ENCODE measurements at regions not wholly inside any gene's neighbourhood (a gene's known extent, or its start where the extent isn't known, plus 50 kb on each side); places are given as distances from the start of the nearest gene placed in this dataset.
"Not testable (repeated sequence)": the region's sequence is repeated elsewhere in the genome, so short reads cannot be mapped to it uniquely, and the experiment has no call there.

DNA sequence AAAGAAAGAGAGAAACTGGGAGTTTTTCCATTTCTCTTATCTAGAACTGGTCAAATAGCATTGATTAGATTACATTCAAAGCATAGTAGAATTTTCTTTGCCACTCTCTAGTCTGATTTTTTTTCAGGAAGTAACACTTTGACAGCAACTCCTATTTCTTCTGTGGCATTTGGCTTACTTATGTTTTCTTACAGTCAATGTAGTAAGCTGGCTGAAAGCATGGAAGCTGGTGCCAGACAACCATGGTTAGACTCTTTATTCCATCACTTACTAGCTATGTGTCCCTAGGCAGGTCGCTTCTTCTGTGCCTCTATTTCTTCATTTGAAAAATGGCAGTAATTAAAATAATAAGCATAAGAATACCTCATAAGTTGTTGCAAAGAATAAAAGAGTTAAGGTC is 54.2 kb upstream of the OPRM1 start:
- DNase-seq: no peak

DNA sequence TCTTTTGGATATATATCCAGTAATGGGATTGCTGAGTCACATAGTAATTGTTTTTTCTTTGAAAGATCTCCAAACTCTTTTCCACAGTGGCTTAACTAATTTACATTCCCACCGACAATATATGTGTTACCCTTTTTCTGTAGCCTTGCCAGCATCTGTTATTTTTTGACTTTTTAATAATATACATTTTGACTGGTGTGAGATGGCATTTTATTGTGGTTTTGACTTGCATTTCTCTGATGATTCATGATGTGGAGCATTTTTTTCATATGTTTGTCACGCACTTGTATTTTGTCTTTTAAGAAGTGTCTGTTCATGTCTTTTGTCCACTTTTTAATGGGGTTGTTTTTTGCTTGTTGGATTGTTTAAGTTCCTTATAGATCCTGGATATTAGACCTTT is 58.9 kb upstream of the OPRM1 start:
- no peak for DNase-seq

DNA sequence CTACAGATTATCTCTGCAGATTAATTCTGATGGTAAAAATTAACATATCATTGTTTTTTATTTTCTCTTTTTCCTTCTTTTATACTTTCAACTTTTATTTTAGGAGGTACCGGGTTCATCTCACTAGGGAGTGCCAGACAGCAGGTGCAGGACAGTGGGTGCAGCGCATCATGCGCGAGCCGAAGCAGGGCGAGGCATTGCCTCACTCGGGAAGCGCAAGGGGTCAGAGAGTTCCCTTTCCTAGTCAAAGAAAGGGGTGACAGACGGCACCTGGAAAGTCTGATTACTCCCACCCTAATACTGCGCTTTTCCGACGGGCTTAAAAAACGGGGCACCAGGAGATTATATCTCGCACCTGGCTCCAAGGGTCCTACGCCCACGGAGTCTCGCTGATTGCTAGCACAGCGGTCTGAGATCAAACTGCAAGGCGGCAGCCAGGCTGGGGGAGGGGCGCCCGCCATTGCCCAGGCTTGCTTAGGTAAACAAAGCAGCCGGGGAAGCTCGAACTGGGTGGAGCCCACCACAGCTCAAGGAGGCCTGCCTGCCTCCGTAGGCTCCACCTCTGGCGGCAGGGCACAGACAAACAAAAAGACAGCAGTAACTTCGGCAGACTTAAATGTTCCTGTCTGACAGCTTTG is 60.0 kb upstream of the OPRM1 start:
- not testable (repeated sequence) for DNase-seq

DNA sequence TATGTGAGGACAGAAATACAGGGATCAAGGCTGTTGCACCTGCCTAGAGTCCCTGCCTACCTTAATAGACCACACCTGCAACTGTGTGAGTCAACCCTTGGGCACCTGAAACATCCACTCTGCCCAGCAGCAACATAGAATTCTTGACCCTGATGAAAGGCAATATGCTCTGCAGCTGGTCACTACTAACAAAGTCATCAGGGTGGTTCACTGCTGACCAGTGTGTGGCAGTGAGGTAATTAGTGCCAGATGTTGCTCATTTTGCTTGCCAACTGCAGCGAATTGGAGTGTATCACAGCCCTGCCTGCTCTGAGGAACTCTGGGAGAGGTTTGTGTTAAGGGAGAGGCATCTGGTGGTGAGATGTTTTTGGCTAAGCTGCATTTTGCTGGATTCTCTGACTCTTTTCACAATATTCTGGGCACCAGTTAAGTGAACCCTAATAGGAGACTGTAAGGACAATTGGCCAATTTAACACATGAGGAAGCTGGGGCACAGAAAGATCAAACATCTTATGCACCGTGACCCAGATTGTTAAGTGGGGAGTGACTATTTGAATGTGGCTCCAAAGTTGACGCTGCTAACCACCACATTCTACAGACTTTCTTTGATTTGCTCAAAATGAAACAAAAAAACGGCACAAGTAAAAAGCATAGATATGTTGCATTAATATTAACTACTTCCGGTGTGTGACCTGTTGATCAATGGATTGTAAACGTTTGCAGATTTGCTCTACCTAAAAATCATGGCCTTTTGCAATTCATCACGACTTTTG is 61.9 kb upstream of the OPRM1 start:
- no peak for DNase-seq

DNA sequence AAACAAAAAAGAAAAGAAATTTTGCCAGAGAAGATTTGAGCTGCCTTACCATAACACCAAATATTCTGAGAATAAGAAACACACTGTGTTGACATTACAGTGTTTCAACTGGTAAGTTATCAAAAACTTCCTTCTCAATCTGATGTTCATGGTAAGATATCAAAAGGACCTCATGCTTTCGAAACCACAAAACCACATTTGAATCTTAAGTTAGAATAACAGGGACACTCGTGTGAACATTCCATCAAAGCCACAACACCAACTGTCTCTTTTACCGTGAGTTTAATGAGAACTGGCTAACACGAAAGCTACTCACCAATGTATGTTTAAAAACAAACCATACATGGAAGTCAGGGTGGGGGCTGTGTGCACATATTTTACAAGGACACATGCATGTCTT is 73.0 kb upstream of the OPRM1 start:
- no peak for DNase-seq

DNA sequence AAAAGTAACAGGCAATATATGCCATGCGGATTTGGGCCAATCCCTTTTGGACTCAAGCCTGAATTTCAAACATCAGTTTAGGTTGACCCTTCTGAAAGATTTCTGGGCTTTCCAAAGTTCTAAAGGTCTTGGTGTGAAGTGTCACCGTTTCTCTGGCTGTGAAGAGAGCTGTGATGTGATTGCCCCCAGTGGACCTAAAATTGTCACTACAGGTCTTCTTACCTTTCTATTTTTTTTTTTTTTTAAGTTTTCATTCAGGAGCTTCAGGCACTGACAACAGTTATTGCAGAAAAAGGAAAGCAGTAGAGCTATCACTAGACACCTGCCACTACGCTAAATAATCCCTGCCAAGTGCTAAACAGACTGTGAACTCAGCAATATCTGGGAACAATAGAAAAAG is 75.7 kb upstream of the OPRM1 start:
- no peak for DNase-seq

DNA sequence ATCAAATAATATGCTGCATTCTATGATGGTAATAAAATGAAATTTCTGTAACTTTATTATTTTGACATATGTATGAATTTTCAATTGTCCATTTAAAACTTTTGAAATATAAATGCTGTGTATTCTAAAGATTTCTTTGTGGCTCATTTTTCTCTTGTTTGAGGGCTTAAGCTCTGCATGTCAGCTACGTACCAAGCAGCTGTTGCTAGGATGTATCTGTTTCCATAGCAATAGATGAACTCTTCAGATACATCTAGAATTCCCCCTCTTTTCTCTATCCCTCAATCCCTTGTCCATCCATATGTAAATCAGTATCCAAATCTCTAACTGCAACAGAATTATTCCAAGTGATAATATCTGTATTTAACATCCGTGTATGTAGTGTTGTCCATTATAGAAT is 76.5 kb upstream of the OPRM1 start:
- DNase-seq: no peak

DNA sequence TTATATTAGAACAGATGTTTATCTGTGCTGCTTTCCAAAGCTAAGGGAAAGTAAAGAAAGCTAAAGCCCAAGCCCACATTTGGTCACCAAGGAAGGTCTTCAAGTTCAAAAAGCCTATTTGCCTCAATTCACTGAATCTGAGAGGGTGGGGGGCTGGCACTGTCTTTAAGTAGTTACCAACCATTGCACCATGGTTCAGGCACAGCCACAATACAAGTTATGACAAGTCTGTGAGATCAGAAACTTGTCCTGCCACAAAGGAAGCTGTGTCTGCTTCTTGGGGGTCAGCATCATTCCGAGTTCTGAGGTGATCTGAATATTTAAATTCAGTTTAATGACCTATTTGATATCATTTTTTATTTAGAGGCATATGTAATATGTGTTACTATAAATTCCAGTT is 78.3 kb upstream of the OPRM1 start:
- no peak for DNase-seq

DNA sequence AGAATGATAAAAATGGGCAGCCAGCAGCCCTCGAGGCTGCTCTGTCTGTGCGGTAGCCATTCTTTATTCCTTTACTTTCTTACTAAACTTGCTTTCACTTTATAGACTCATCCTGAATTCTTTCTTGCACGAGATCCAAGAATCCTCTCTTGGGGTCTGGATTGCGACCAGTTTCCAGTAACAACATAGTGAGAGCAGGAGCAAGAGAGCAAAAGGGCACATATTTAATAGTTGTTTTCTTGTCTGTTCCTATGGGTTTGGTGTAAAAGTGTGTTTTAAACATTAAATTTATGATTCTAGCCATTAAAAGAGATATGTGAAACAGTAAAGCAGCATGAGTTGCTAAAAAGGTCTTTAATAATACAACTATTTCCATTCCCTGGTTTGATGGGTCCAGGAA is 78.8 kb upstream of the OPRM1 start:
- DNase-seq: no peak

DNA sequence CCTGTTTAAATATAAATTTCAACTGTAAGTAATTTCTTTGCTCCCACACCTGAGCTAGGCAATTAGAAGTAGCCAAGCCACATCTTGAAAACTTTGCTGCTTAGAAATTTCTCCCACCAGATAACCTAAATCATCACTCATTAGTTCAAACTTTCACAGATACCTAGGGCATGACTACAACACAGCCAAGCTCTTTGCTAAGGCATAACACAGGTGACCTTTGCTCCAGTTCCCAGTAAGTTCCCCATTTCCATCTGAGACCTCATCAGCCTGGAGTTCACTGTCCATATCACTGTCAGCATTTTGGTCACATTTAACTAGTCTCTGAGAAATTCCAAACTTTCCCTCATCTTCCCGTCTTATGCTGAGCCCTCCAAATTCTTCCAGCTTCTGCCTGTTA is 79.8 kb upstream of the OPRM1 start:
- no peak for DNase-seq

DNA sequence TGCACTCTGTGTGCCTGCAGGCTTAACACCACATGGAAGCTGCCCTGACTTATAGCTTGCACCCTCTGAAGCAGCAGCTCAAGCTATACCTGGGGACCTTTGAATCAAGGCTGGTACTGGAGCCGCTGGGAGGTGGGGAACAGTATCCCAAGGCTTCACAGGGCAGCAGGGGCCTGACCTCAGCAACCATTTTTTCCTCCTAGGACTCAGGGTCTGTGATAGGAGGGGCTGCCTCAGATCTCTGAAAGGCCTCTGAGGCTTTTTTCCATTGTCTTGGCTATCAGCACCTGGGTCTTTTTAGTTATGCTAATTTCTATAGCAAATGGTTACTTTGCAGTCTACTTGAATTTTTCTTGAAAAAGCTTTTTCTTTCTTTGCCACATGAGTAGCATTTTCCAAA is 80.2 kb upstream of the OPRM1 start:
- no peak for DNase-seq

DNA sequence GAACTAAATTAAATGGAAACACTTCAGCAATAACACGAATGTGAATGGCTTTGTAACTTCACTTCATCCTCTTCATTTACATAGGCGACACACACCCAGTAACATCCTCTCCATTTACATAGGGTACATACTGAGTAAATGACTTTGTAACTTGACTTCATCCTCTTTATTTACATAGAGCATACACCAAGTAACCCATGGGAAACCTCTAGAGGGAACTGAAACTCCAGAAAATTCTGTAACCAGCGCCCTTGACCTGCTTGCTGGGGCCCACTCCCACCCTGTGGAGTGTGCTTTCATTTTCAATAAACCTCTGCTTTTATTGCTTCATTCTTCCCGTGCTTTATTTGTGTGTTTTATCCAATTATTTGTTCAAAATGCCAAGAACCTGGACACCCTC is 81.6 kb upstream of the OPRM1 start:
- no peak for DNase-seq

DNA sequence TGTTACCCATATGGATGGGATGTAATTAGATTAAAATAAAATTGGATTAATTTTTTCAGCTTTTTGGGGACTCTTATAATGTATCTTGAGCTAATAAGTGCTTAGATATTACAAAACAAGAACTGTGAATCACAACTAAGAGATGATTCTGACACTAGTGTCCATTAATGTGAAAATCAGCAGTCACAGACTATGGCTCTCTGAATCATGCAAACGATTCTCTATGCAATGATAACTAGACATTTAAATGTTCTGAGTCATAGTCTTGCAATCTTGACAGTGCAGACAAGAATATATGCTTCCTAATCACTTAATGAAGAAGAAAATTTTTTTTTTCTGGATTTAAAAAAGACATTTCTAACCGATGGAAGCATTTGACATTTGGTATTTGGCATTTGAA is 82.2 kb upstream of the OPRM1 start:
- DNase-seq: no peak

DNA sequence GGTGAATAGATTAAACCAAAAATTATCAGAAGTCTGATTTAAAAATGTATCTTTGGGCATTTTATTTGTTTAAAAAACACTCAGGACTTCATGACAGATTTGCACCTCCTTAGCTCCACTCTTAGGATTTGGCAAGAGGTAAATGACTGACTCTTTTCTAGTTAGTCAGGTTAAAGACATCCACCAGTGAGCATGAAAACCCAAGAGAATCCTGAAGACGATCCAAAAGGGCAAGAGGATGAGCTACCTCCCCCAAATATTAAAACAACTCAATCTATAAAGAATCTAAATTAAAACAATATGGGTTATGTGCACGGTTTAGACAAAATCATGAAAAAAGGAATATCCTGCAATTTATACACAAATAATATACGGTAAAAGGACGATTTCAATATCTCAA is 89.4 kb upstream of the OPRM1 start:
- DNase-seq: no peak

DNA sequence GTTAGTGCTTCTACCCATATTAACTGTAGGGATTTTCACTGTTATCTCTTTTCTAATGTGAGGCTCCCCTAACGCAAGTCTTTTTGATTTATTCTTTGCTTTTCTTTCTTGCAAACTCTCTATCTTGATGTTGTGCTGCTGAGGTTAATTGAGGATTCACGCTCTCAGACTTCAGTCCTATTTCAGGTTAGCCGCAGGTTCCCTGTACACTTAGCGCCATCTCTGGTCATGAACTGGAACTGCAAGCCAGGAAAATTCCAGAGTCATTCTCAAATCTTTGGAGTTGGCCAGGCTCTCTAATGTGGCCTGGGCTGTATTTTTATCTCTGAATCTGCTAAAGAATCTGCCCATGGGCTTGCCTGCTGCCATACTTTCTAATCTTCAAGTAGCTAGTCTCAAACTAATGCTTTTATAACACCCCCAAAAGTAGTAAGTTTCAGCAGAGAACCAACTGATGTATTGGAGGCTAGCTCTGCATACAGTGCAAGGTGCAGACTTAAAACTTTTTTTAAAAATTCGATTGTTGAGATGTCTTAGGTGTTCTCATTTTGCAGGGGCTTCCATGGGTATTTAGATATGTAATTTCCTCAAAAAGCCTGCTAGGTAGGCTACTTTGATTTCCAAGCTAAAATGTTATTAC is 91.1 kb upstream of the OPRM1 start:
- no peak for DNase-seq

DNA sequence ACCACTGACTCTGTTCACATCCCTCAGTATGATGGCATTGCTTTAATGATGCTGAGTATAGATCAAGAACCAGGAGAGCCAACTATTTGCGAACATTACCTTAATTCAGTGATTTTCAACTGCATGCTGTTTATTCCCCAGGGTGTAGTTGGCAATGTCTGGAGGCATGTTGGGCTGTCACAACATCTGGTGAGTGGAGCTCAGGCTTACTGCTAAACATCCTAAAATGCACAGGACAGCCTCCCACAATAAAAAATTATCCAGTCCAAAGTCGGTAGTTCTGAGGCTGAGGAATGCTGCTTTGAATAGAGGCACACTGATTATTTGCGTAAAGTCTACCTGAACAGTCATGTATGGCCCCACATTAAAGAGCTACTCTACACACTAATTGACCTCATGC is 94.8 kb upstream of the OPRM1 start:
- no peak for DNase-seq

DNA sequence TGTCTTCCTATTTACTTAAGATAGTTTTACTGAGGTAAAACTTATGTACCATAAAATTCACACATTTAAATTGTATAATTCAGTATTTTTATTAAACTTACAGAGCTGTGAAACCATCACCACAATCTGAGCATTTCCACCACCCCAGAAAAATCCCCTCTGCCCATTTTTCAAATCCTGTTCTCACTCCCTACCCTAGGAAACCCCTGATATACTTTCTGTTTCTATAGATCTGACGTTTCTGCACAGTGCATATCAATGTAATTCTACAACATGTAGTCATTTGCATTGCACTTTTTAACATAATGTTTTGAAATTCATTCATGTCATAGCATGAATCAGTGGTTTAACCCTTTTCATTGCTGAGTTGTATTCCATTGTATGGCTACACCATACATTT is 96.7 kb upstream of the OPRM1 start:
- DNase-seq: no peak

DNA sequence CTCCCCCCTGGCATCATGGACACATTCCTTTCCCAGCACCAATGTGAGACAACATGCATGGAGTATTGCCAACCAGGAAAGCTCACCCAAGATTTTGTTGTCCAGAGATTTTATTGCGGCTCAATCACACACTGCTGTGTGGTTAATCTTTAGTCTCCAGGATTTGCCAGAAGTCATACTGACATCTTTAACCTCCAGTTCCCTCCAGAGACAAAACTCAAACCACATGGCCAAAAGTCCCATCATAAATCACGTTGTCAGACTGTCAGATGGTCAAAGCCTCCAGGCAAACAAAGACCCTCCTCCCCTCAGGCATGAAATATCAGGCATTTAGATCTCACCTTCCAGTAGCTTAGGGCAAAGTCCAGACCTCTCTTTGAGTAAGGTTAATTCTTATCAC is 97.3 kb upstream of the OPRM1 start:
- no peak for DNase-seq

DNA sequence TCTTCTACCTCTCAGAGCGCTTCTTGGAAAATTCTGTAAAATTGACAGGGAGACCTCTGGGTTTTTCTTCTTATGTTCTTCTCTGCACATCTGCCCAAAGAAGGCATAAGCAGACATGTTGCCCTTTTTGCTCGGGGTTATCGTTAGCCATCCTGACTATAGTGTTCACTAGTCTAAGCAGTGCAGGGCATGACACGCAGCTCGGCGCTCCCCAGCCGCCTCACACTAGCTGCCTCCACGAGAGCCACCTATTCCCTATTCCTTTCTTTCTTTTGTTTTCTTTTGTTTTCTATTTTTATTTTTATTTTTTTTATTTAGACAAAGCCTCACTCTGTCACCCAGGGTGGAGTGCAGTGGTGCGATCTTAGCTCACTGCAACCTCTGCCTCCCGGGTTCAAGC is 100.2 kb upstream of the OPRM1 start:
- DNase-seq: no peak

DNA sequence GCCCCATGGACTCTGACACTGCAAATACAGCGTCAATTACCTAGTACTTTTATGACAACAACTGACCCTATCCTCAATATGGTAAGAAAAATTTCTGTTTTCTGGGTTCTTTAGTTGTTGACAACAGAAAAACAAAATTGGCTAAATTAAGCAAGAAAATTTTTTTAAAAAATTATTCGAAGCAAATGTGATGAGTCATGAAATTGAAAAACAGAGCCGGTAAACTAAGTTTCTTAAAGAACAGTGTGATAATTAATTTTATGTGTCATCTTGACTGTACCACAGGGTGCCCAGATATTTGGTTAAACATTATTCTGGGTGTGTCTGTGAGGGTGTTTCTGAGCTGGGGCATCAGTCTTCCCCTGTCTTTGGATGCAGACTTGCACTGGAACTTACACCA is 107.6 kb upstream of the OPRM1 start:
- DNase-seq: no peak

DNA sequence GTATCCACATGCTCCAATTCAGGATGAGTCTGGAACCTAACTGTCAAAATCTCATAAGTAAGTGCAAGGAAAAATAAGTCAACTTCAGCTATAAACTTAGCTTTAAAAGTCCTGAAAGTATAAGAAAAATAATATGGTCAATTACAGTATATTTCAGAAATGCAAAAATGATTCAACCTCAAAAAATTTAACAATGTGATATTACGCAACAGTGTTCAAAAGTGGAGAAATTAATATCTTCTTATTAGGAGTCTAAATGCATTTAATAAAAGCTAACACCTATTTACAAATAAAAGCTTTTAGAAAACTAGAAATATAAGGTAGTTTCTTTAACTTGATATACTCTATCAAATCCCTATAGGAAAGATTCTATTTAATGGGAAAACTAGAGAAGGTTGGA is 111.2 kb upstream of the OPRM1 start:
- no peak for DNase-seq

DNA sequence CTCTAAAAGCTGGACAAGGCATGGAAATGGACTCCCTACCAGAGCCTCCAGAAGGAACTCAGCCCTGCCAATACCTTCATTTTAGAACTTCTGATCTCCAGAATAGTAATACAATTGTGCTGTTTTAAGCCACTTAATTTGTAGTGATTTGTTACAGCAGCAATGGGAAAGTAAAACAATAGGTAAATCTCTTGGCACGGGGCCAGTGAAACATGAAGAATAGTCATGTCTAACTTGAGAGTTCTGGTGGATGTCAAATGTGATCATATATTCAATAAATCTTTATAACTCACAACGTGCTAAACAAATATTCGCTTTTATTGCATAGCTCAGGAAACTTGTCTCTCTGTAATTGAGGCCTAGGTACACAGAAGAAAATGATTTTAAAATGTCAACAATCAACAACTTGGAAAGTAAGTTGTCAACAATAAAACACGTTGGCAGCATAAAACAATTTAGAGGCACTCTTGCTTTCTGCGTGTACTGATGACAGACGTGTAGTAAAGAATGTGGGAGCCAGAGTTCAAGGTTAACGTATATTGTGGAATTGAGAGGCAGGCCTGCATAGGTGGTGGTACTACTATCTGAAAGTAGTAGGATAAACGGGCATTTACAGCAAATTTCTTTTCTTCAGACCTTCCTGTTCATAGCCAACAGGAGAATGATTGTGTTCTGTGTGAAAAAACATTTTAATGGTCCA is 140.5 kb upstream of the OPRM1 start:
- no peak for DNase-seq

DNA sequence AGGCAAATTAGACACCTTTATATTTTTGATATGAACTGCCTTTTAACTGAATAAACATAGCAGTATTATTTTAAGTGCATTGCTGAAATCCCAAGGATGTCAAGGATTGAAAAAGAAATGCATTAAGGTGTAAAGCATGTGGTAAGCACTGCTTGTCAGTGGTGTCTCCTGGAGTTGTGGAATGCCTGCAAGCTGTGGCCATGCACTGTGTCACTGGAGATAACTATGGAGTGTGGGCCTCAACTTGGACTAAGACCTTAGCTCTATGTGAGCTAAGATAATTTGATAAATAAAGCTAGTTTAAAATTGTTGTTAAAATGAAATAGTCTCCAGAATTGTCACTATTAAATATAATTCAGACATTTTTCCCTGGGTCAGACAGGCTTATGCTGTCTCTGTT is 156.6 kb upstream of the OPRM1 start:
- no peak for DNase-seq

DNA sequence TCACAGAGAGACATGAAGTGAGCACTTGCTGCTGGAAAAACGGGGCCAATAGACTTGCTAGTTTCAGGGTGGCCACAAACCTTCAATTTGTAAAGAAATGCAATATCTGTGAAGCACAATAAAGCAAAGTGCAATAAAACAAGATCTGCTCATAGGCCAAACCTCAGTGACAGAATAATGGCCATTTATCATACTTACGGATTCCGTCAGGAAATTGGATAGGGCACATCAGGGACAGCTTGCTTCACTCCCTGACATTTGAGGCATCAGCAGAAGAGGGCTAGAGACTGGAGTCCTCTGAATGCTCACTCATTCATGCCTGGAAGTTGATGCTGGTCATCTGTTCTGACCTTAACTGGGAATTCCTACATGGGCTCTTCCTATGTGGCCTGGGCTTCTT is 165.5 kb upstream of the OPRM1 start:
- no peak for DNase-seq

Measured in NCI-H1417 treated with DMSO at 0.1 percent for 48 hours (cell line).